ENCODE measurements at regions not wholly inside any gene's neighbourhood (a gene's known extent, or its start where the extent isn't known, plus 50 kb on each side); places are given as distances from the start of the nearest gene placed in this dataset.
"Not testable (repeated sequence)": the region's sequence is repeated elsewhere in the genome, so short reads cannot be mapped to it uniquely, and the experiment has no call there.

DNA sequence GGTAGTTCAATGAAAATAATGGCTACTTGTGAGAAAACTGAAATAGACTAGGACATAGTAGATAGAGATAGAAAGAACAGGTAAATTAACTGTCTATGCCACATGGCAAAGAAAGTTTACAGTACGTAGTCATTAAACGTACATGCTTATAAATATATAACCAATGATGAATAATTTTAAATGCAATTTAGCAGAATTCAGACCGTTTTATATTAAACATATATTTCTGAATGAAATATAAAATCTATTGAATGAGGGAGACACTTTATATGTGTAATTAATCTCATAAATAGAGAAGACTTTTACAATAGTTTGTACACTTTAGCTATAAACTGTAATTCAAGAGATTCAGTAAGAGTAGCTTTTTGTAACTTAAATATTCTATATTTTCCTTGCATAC is 124.4 kb upstream of the VPREB1 start:
- DNase-seq (ENCODE audit: low read depth in 2 of 2), result no peak

DNA sequence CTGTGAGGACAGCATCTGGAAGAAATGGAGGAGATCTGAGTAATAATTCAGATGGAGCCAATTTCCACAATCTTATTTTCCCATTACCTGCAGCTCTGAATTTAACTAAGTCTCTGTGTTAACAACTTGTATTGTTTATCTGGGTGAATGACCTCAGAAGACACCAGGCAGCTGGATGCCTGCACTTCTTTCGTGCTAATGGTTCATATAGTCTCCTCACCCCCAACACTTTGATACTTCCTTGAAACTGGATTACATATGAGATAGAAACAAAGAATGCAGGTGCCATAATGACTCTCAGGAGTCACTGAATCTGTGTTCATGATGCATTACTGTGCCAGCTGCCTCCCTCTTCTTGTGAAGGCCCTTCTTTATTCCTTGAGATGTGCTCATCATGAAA is 125.6 kb upstream of the VPREB1 start:
- DNase-seq (ENCODE audit: low read depth in 2 of 2), result no peak

DNA sequence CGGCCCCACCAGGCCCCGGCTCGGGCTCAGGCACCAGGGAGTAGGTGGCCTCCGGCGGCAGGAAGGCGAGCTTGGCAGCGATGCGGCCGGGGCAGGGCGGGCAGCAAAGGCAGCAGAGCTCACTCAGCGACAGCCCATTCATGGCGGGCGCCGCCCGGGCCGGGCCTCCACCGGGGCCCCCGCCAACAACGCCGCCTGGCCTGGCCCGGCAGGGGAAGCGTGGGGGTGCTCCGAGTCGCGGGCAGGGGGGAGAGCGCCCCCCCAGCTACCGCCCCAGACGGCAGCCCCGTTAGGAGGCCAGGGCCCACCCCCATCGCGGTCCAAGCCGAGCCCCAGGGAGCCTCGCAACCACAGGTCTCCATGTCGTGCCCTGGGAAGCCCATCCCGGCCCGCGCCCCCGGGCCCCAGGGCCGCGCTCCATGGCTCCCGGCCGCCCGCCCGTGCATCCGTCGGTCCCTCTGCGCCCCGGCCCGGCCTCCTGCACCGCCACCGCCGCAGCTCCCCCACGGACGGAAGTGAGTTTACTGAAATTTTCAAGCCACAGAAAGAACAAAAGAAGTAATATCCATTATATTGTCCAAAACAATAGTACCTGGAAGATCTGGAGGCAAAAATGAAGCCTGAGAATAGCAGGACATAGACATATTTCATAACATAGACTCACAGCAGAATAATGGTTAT is 126.6 kb upstream of the VPREB1 start:
- not testable (repeated sequence) for DNase-seq (ENCODE audit: low read depth in 2 of 2)

DNA sequence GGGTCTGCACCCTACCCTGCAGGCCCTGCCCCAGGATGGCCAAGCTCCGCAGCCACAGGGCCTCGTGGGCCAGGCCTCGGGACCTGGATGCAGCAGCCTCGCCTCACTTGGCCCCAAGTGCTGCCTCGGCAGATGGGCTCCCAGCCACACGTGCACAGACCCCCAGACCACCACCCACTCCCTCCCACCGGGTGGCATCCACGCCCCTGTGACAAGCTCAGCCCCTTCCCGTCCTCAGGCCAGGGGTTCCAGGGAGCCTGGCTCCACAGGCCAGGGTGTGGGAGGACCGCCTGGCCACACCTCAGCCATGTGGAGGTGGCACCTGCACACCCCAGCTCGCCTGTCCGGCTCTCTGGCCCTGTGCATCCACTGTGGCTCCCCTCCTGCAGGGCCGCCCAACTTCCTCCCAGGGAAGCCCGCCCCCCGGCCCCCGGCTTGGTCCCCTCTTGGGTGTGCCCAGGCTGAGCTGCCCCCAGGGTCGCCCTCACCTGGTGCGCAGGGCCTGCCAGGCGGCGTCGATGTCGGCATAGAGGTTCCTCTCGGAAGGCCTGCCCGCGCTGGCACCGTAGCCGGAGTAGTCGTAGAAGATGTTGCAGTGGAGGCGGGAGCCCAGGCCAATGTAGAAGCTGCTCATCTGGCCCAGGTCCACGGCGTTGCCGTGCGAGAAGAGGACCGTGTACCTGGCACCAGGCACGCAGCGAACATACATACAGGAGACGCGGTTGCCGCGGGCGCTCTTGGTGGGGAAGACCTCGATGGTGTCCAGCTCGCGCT is 127.4 kb upstream of the VPREB1 start:
- not testable (repeated sequence) for DNase-seq (ENCODE audit: low read depth in 2 of 2)

DNA sequence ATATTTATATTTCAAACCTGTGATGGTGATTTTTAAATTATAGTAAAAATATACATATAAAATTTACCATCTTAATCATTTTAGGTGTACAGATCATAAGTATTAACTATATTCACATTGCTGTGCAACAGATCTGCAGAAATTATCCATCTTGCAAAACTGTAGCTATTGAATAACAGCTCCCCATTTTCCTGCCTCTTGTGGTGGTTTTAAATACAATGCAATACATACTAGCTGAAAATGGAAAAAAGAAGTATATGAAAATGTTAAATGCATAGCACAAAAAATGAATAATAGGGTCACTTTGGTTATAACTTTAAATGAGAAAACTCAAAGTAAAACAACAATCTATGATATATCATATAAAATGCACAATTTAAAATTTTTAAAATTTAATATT is 130.9 kb upstream of the VPREB1 start:
- no peak for DNase-seq (ENCODE audit: low read depth in 2 of 2)

DNA sequence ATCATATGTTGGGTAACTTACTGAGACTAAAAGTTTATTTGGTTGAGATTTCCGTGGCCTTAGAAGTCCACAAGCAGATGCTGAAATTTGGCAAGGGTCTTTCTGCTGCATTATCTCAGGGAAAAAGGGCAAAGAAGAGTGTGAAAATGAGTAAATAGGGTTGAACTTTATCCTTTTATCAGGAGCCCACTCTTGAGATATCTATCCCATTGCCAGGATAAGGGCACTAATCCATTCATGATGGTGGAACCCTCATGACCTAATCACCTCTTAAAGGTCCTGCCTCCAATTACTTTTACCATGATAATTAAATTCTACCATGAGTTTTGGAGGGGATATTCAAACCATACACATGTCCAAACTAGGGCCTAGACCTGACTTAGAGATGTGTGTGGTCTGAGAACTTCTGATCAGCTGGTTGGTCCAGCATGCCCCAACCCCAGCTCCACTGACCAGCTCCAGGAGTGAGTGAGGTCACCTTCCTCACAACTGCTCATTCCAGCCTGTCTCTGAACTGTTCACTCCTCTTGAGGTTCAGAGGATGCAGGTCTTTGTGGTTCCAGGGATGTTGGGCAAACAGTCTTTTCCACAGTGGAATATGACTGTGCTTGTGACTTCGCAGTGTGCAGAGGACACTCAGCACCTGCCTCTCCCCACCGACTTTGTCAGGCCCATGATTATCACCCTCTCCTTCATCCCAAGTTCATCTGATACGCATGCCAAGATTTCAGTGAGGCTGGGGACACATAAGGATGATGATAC is 130.1 kb upstream of the TOP3B start:
- DNase-seq (ENCODE audit: low read depth in 2 of 2), result no peak

DNA sequence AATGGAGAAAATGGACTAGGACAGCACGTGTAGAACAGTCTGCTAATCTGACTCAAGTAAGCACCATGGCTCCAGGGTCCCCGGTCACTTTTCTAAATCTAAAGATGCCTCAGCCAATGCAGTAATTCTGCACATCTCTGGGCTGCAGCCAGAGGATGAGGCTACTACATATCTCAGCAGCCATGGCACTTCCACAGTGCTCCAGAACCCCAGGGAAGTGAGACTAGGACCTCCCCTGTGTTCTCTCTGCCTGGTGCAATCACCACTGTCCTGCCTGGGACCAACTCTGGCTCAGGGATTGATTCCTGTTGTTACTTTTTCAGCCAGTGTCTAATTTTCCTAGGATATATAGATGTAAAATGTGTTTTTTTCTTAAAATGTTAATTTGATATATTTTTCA is 129.4 kb upstream of the TOP3B start:
- DNase-seq (ENCODE audit: low read depth in 2 of 2), result no peak

DNA sequence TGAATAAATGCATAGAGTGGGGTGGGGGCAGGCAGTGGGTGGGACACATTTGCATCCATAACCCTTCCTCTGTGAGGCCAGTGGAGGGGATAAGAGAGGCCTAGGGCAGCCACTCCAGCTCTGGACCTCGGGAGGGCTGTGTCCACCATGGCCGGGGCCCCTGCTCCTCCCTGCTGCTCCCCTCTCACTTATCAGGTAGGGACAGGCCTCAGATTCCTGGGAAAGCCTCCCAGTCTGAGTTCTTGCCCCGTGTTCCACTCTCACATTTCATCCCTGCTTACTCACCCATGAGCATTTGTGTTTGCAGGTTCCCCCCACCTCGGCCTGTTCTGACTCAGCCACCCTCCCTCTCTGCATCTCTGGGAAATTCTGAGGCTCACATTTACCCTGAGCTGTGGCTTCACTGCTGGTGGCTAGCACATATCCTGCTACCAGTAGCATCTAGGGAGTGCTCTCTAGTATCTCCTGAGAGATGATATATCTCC is 128.7 kb upstream of the TOP3B start:
- DNase-seq (ENCODE audit: low read depth in 2 of 2), result no peak

DNA sequence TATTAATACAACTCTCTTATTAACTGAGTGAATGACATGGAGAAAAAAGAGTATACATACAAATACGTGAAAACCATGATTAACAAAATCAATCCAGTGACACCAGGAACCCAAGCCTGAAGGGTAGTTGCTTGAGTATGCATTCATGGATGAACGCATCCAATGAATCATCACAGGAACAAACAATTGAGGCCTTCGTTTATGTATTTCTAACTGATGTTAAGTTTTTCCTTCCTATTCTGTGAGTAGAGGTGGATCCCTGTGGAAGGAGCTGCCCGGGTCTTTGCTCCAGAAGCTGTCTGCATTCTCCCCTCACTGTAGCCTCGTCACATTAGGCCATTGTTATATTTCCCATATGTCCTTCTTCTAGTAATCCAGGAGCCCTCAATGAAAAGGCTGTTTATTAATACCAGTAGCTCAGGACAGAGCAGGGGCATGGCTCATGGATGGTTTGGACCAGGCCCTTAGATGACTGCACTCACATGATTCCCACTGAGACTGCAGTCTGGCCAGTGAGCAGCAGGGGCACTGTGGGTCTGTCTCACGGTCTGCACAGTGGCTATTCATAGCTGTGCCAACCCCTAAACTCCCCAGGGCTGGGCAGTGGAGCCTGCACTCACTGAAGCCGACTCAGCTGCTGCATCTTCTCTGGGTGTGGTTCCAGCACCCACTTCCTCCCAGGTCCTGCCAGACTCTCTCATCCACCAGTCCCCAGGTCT is 128.1 kb upstream of the TOP3B start:
- DNase-seq (ENCODE audit: low read depth in 2 of 2), result peak in 1 of 2 donors; percentile 4

DNA sequence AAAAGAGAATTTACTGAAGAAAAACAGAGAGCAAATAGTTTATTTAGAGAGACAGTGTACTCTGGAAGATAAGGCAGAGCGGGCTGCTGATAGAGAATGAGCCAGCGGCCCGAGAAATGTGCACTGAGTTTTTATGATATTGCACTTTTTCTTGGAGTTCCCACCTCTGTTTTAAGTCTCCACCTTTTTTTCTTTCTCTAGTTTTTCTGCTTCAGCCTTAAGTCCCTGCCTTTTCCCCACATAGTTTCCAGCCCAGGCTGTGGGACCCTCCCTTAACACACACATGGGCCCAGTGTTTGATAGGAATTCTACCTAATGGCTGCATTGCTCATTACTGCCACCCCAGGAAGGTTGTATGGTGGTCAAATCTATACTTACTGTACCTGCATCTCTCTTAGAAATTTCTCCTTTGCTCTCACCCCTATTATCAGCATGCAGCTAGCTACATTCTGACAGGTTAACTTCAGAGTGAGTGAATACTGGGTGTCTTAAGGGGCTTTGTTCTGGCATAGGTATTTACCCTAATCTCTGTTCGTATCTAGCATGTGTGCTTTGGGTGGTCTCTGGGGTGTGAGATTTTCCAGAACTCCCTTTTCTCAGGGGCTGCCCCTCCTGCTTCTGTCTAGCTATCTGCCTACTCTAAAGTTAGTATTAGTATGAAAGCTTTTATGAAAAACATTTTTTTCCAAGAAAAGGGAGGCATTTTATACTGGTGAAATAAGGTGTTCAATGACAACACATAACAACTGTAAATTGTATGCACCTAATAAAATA is 127.3 kb upstream of the TOP3B start:
- DNase-seq (ENCODE audit: low read depth in 2 of 2), result no peak

DNA sequence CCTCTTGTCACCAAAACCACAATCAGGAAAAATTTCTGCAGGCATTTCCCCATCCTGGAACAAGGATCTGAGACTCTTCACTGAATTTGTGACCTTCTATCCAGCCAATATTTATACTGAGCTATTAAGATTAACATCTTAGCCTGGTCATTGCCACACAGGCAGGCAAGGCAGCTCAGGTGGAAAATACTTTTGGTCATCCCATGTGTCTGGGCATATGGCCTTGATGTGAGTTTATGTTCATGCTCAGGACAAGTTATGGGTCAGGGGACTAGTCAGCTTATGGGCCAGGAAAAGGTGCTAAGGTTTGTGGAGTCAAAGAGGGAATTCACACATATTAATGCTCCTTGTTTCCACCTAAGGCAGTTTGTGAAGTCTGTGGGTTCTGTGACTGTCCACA is 124.3 kb upstream of the TOP3B start:
- no peak for DNase-seq (ENCODE audit: low read depth in 2 of 2)

DNA sequence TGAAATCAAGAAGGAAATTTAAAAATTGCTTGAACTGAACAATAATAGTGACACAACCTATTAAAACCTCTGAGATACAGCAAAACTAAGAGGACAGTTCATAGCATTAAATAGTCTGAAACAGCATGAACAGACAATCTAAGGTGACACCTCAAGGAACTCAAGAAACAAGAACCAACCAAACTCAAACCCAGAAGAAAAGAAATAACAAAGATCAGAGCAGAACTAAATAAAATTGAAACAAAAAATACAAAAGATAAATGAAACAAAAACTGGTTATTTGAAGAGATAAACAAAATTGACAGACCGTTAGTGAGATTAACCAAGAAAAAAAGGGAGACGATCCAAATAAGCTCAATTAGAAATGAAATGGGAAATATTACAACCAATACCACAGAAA is 122.8 kb upstream of the TOP3B start:
- DNase-seq (ENCODE audit: low read depth in 2 of 2), result no peak

DNA sequence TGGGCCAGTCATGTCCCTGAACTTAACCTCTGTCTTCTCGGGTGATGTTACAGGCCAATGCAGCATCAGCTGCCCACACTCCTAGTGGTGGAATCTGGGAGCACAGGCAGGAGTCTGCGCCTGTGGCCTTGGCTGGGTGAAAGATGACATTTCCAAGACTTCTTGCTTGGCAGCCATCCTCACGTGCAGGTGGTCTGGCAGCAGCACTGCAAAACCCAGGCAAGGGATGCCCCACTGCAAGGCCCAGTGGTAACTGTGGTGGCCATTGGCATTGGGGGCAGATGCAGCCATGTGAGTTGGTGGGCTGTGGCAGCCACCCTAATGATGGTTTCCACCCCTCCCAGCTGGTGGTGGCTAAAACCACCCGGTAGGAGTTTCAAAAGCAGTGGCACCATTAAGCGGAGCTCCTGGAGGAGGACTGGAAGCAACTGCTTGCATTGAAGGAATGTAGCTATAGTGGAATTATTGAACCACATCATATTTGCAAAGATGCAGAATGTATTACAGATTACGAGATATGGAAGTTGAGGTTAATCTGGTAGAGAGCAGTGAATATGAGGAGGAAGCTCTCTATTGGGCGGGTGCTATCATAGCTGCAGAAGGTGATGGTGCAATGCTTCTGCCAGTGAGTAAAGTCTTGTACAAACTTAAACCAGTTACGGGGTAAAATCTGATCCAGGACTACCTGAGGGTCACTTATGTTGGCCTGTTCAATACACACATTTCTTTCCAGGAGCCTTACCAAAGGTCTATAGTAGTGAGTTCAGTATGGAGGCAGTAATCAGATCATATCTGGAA is 120.7 kb upstream of the TOP3B start:
- no peak for DNase-seq (ENCODE audit: low read depth in 2 of 2)

DNA sequence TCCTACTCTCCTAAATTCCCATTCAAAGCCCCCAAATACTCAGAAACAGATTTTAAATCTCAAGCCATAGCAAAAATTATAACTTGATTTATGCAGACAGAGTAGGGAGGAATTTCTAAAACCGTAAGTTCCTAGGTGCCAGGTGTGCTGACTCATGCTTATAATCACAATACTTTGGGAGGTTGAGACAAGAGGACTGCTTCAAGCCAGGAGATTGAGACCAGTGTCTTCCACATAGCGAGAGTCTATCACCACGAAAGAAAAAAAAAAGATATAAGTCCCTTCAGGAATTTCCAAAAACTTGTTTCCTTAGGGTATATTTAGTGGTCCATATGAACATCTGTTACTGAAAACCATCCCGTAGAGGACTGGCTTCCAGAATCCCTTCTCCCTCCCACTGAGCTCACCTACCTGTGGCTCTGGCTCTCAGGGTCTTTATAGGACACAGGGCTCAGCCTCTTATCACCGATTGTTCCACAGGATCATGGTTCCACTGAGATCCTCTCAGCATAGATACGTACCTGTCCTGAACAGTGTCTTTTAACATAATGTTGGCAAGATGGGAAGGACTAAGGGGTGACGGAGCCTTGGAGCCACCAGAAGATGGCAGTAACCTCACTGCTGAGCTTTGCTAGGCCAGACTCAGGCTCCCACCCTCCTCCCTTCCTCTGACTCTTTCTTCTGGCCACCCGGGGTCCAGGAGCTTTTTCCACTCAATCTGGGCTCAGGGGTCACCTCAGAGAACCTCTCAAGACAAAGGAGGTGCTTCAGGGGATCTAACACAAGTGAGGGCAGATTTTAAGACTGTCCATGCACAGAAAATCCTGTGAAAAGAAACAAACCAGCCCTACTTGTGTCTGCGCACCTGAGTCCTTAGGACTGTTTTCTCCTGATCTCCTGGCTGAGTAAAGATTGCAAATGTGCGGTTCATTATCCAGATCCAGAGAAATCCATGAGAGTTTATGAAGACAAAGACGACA is 117.5 kb upstream of the TOP3B start:
- DNase-seq (ENCODE audit: low read depth in 2 of 2), result no peak

DNA sequence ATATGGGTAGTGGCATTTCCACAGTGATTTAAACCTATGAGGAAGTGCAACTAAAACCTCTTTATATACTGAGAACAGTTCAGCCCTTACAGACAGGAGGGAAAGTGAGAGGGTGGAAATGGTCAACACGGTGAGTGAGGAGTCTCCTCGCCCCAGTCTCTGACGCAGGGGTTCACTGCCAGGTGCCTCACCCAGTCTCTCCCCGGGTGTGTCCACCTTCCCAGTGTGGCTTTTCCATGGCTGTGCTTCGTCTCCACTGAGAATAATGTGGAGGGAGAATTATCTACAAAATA is 116.6 kb upstream of the TOP3B start:
- DNase-seq (ENCODE audit: low read depth in 2 of 2), result no peak

DNA sequence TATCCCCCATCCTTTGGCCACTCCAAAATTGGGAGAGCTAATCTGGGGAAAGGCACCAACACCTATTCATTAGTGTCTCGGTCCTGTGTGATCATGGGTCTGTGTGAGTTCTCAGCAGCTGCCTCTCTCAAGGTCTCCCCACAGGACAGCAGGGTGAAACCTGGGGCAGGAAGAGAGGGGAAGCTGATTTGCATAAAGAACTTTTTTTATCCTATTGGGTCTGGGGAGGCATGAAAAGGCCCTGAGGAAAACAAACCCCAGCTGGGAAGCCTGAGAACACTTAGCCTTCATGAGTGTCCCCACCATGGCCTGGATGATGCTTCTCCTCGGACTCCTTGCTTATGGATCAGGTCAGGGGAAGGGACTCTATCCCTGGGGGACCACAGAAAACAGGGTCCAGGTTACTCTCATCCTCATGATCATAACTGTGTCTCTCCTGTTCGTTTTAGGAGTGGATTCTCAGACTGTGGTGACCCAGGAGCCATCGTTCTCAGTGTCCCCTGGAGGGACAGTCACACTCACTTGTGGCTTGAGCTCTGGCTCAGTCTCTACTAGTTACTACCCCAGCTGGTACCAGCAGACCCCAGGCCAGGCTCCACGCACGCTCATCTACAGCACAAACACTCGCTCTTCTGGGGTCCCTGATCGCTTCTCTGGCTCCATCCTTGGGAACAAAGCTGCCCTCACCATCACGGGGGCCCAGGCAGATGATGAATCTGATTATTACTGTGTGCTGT is 116.0 kb upstream of the TOP3B start:
- DNase-seq (ENCODE audit: low read depth in 2 of 2), result no peak

DNA sequence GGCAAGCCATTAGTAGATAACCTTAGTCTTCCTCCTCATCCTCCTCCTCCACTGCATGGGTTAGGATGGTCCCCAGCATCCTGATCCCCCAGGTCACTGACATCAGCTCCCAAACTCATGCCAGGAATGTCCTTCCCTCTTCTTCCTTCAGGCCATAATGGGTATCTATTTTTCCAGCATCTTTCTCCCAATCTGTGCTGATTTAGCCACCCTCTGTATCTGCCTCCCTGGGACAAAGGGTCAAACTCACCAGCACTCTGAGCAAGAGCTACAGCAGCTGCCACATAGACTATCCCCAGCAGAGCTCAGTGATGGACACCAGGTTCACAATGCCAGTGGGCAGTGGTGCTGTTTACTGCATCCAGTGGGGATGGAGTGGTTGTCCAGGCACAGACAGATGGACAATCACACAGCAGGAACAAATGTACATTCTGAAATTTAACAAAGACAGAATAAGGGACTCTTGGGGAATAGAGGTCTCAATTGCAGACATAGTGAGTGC is 115.2 kb upstream of the TOP3B start:
- no peak for DNase-seq (ENCODE audit: low read depth in 2 of 2)

DNA sequence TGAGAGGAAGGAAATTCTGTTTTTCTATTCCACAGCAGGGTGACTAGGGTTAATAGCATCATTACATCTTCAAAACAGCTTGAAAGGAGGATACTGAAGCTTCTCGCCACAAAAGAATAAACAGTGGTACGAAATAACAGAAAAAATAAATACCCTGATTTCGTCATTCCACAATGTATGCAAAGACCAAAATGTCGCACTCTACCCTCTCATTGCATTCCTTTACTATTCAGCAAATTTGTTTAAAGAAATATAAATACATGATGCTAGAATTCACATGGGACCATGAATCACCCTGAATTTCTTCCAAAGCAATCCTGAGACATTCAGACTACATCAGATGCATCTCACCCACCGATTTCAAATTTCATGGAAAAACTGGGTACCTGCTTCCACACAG is 112.3 kb upstream of the TOP3B start:
- DNase-seq (ENCODE audit: low read depth in 2 of 2), result no peak

DNA sequence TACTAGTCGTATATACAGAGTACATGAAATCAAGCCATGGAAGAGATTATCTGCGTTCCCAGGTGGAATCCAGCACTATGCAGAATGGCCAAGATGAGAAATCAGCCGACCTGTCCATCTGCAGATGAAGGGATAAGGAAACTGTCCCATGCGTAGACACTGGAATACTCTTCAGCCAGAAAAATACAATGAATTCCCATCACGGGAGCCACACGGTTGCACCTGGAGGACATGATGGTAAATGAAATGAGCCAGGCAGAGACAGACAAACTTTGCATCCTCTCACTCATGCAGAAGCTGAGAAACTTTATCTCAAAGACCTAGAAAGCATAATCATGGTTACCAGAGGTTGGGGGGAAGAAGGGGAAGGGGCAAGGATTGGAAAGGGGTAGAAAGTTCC is 111.9 kb upstream of the TOP3B start:
- DNase-seq (ENCODE audit: low read depth in 2 of 2), result no peak

Measured in stimulated activated CD8-positive, alpha-beta memory T cell treated with anti-CD3 and anti-CD28 coated beads, Interleukin-2, amount 100 ng/mL, for 1 hour (primary cell).